Forelimb muscle (tissue), 1 donor: ENCODE measurements at regions not wholly inside any gene's neighbourhood (a gene's known extent, or its start where the extent isn't known, plus 50 kb on each side); places are given as distances from the start of the nearest gene placed in this dataset.

Source experiments
- DNase-seq: peaks from one replicate; pipeline ENCODE4 v3.0.0-alpha.2; 2013; ENCODE audit warnings: low read depth

DNA sequence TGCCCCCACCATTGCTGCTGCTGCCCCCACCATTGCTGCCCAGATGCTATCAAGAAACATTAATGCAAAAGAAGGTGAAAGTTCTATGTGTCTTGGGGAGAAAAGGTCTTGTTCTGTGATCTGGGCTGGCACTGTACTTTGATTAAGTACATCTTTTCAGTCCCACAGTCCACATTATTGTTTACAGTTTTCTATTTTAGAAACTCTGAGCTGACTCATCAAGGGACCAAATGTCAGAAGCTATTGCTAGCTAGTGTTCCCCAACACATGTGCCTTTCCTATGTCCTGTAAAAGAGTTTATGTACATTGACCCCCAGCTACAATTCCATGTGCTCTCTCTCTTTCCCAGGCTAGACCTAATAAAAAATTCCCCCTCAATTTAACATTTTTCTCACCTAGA is 264.7 kb upstream of the NECTIN3 start:
- DNase-seq, result no peak

DNA sequence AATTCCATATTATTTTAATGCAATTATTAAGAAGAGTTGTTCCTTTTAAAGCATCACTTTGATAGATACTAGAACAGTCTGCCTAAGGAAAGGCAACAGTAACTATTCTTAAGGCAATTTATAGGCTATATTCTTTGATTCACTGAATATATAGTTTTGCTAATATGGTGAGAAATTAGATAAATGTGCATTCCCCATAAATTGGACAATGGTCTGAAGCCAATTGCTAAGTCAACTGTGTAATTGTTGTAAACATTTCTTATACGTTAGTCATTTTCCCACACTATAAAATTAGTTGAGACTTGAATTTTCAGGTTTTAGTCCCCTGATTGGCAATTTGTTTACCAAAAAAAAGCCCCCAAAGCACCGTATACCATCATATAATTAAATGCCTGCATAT is 263.0 kb upstream of the NECTIN3 start:
- DNase-seq, result no peak

GRCh38 chr3:110810356-110810755 is 261.3 kb upstream of the NECTIN3 start:
- no peak for DNase-seq

- DNase-seq, result no peak
These were observed 260.6 kb upstream of the NECTIN3 start for GRCh38 chr3:110811050-110811449.

DNA sequence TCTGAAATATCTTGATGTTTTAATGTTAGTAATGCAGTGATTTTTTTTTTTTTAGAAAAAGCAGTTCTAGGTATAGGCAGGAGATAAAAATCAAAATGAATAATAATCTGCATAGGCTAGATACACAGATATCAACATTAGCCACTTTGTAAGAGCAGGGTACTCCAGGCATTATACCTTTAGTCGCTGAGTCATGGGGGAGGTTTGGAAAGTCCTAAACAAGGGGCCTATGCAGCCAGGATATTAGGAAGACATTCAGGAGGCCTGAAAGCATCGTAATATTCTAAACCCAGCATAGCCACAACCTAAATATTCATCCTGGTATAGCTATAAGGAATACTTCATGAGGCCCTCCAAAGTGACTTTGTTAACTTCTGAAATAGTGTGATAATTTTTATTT is 258.1 kb upstream of the NECTIN3 start:
- no peak for DNase-seq

GRCh38 chr3:110814170-110815007 is 257.2 kb upstream of the NECTIN3 start:
- no peak for DNase-seq

- DNase-seq, result no peak
These were observed 256.5 kb upstream of the NECTIN3 start for GRCh38 chr3:110815008-110815583.

DNA sequence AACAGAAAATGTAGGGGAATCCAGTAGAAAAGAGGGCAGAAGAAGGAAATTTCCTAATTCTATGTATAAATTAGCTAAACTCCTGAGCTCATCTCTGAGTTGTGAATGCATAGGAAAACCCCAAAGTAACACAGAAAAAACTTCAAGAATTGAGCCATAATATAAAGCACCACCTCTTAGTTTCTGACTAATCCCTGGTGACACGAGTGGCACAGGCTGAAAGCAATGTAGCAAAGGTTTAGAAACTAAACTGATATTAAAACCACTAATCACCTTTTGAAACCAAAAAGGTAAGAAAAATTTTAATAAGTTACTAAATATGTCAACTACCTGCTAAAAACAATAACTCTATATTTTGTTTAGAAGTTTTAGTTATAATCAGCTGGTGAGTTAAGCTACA is 255.6 kb upstream of the NECTIN3 start:
- DNase-seq, result no peak

- no peak for DNase-seq
These were observed 250.0 kb upstream of the NECTIN3 start for GRCh38 chr3:110821586-110821985.

DNA sequence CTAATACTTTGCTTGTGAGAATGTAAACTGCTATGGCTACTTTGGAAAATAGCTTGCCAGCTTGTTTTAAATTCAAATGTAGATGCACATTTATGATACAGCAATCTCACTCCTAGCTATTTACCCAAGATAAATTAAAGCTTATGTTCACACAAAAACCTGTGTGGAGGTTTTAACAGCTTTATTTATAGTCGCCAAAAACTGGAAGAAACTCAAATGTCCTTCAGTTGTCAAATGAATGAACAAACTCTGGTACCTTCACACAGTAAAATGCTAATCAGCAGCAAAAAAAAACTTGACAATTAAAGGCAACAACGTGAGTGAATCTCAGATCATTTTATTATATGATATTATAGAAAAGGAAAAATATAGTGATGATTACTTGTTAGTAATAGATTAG is 248.6 kb upstream of the NECTIN3 start:
- DNase-seq, result no peak

- DNase-seq, result no peak
These were observed 224.6 kb upstream of the NECTIN3 start for GRCh38 chr3:110846971-110847370.

GRCh38 chr3:110849064-110849463 is 222.6 kb upstream of the NECTIN3 start:
- no peak for DNase-seq

DNA sequence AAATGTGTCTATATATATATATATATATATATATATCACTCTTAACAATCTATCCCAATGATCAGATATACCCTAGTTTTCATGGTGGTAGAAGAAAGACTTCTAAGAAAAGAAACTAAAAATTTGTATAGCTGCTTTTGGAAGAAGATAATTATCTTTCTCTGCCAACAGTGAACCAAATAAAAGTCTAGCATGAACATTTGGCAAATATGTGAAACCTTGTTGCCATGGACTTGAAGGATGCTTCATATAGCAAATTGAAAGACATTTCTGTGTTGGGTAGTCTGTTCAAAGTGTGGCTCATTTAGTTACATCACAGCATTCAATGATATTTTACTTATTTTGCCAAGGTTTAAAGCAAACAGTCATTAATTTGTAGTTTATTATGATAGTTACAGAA is 219.9 kb upstream of the NECTIN3 start:
- DNase-seq, result no peak

DNA sequence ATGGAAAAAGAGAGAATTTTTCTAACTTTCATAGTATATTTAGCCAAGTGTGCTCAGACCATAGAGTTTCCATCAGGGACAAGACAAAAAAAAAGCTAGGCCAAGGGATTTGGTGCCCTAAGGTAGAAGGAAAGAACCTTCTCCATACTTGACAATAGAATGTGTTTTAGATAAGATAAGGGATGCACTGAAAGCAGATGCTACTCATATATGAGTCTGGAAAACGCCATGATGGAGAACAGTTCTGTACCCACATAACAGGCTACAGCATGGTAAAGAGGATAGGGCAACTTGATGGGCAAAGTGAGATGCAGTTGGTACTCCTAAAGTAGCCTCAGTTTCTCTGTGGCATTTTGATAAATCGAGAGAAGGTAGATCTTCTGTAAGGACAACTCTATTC is 216.4 kb upstream of the NECTIN3 start:
- DNase-seq, result no peak

DNA sequence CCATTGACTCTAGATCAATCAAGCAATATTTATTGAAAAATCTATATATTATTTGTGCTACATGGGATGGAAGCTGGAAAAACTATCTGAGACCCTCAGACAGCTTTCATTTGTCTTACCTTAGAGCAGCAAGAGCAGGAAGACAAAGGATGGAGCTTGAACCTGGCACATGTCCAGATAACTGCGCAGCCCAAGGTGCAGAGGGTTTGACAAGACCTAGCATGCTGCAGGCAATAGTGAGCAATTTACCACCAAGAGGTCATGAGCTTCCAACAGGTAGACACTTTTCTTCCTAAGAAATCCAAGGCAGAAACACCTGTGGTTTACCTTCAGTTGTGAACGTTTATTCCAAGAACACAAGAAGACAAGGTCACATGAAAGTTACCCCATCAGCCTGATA is 214.7 kb upstream of the NECTIN3 start:
- DNase-seq, result no peak

- DNase-seq, result no peak
These were observed 213.1 kb upstream of the NECTIN3 start for GRCh38 chr3:110858549-110858948.

DNA sequence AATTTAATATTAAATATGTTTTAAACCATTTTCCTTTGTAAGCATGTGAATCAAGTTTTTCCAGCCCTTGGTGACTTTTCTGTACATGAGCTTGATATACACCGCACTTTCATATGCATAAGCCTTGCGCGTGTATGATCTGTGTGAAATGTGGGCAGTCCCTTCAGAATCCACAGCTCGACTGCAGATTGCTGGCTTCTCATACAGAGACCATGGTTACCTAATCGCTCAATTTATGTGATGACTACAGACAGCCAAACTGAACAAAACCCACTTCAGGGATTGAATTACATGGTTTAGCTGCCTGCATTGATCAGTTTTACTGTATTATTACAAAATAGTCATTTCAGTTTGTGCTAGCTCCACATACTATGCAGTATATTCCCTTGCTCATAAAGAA is 212.3 kb upstream of the NECTIN3 start:
- DNase-seq, result no peak

DNA sequence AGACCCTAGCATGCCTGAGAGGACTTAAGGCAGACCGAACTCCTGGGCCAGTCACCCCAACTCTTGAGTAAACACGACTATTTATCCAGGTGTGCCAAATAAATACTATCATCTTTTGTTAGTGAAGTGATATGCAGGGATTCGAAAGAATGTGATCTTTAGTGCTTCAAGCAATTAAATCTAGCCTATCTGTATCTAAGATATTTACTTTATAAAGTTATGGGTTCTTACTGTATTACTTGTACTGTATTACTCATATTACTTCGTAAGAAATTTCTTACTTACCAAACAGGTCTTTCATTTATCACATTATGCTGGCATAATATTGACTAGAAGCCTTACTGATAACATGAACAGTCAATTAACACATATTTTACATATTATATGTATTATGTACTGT is 211.6 kb upstream of the NECTIN3 start:
- no peak for DNase-seq

GRCh38 chr3:110865934-110866333 is 205.7 kb upstream of the NECTIN3 start:
- no peak for DNase-seq

GRCh38 chr3:110868106-110868505 is 203.5 kb upstream of the NECTIN3 start:
- DNase-seq, result no peak

- no peak for DNase-seq
These were observed 201.9 kb upstream of the NECTIN3 start for GRCh38 chr3:110869736-110870135.

- no peak for DNase-seq
These were observed 199.7 kb upstream of the NECTIN3 start for GRCh38 chr3:110871869-110872268.

- DNase-seq, result no peak
These were observed 192.9 kb upstream of the NECTIN3 start for GRCh38 chr3:110878692-110879091.

DNA sequence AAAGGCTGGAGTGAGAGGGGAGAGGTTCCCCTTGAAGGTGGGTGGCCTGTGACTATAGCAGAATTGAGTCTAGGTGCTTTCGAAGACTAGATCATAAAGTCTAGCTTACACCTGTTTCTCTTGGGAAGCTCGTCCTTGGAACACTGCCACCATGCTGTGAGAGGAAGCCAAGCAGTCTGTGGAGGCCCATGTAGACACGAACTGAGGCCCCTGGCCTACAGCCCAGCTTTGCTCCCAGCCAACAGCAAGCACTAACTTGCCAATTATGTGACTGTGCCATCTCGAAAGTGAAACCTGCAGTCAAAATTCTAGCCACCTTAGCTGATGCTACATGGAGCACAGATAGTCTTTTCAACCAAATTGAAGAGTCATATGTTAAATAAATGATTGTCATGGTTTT is 190.5 kb upstream of the NECTIN3 start:
- no peak for DNase-seq
